ENCODE measurements at regions not wholly inside any gene's neighbourhood (a gene's known extent, or its start where the extent isn't known, plus 50 kb on each side); places are given as distances from the start of the nearest gene placed in this dataset.

GRCh38 chr9:118954857-118955256 is 414.4 kb downstream of the BRINP1 start:
- DNase-seq: no peak
- intact Hi-C loops (cut with DNase I): no loop called here
- no peaks in the 10 kb centered on the region for H3K36me3 ChIP-seq
- H3K4me3 ChIP-seq: no peak overlapping the region
- WGBS, 2 donors: 55 to 57% methylated on average over 2 of the region's 2 CpGs
- H3K27me3 ChIP-seq: no peaks in the 10 kb centered on the region
- H3K27ac ChIP-seq: no peak overlapping the region
- H3K9me3 ChIP-seq: no peaks in the 10 kb centered on the region
- no peaks in the 10 kb centered on the region for H3K4me1 ChIP-seq
- TF ChIP-seq, protein P1, sequence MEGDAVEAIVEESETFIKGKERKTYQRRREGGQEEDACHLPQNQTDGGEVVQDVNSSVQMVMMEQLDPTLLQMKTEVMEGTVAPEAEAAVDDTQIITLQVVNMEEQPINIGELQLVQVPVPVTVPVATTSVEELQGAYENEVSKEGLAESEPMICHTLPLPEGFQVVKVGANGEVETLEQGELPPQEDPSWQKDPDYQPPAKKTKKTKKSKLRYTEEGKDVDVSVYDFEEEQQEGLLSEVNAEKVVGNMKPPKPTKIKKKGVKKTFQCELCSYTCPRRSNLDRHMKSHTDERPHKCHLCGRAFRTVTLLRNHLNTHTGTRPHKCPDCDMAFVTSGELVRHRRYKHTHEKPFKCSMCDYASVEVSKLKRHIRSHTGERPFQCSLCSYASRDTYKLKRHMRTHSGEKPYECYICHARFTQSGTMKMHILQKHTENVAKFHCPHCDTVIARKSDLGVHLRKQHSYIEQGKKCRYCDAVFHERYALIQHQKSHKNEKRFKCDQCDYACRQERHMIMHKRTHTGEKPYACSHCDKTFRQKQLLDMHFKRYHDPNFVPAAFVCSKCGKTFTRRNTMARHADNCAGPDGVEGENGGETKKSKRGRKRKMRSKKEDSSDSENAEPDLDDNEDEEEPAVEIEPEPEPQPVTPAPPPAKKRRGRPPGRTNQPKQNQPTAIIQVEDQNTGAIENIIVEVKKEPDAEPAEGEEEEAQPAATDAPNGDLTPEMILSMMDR (IDR thresholded peaks at IDR 0.05): no peak
- TF ChIP-seq POLR2A (IDR thresholded peaks at IDR 0.05): no peak

DNA sequence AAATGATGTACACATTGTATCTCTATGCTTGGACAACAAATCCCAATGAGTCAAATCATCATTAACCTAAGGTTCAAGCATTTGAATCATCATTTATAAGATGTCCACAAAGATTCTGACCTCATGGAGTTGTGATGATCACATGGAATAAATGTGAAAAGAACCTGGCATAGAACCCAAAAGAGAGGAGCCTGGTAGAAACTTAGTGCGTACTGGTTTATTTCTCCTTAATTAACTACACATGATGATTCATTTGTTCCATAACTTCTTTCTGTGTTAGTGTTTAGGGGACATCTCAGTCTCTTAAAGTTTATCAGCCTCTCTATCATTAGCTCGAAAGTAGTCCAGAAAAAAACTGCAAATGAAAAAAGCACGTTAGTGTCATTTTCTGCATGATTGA is 411.6 kb downstream of the BRINP1 start:
- Histone ChIP-seq H3K4me3 (no peak overlapping the region), H3K4me1 (no peaks in the 10 kb centered on the region), H3K36me3 (no peaks in the 10 kb centered on the region), H3K27me3 (no peaks in the 10 kb centered on the region), H3K9me3 (no peaks in the 10 kb centered on the region), H3K27ac (no peak overlapping the region)
- TF ChIP-seq, protein P1 (IDR thresholded peaks at IDR 0.05): no peak
- no peak for TF ChIP-seq POLR2A (IDR thresholded peaks at IDR 0.05)
- 57 to 70% methylated on average over 3 of the region's 3 CpGs for WGBS, 2 donors
- no peak for DNase-seq
- intact Hi-C loops (cut with DNase I): no loop called here

- Histone ChIP-seq H3K27me3 (no peaks in the 10 kb centered on the region), H3K9me3 (no peaks in the 10 kb centered on the region), H3K4me3 (no peak overlapping the region), H3K27ac (no peak overlapping the region), H3K36me3 (no peaks in the 10 kb centered on the region), H3K4me1 (no peaks in the 10 kb centered on the region)
- DNase-seq: no peak
- 55 to 77% methylated on average over 5 of the region's 5 CpGs for WGBS, 2 donors
- TF ChIP-seq, protein P1 (IDR thresholded peaks at IDR 0.05): no peak
- no peak for TF ChIP-seq POLR2A (IDR thresholded peaks at IDR 0.05)
- intact Hi-C loops (cut with DNase I): no loop called here
These were observed 409.9 kb downstream of the BRINP1 start for GRCh38 chr9:118959366-118959765.

- 0 to 9% methylated on average over 1 of the region's 1 CpG for WGBS, 2 donors
- no peak overlapping the region for H3K4me3 ChIP-seq
- H3K27ac ChIP-seq: no peak overlapping the region
- H3K36me3 ChIP-seq: no peaks in the 10 kb centered on the region
- H3K9me3 ChIP-seq: no peaks in the 10 kb centered on the region
- TF ChIP-seq POLR2A (IDR thresholded peaks at IDR 0.05): no peak
- TF ChIP-seq, protein P1 (IDR thresholded peaks at IDR 0.05): no peak
- no peak for DNase-seq
- no peaks in the 10 kb centered on the region for H3K4me1 ChIP-seq
- intact Hi-C loops (cut with DNase I): loop anchor here (10.0 kb wide), 1 partner anchor 57 kb away; no protein-coding TSS in a partner anchor
- no peaks in the 10 kb centered on the region for H3K27me3 ChIP-seq
These were observed 407.4 kb downstream of the BRINP1 start for GRCh38 chr9:118961857-118962256.

- intact Hi-C loops (cut with DNase I): loop anchor here (10.0 kb wide), 1 partner anchor 58 kb away; no protein-coding TSS in a partner anchor
- Histone ChIP-seq H3K9me3 (no peaks in the 10 kb centered on the region), H3K36me3 (no peaks in the 10 kb centered on the region), H3K27me3 (no peaks in the 10 kb centered on the region), H3K4me3 (no peak overlapping the region), H3K27ac (no peak overlapping the region), H3K4me1 (no peaks in the 10 kb centered on the region)
- no peak for DNase-seq
- 43 to 53% methylated on average over 3 of the region's 3 CpGs for WGBS, 2 donors
- no peak for TF ChIP-seq POLR2A (IDR thresholded peaks at IDR 0.05)
- TF ChIP-seq, protein P1 (IDR thresholded peaks at IDR 0.05): no peak
These were observed 406.8 kb downstream of the BRINP1 start for GRCh38 chr9:118962426-118962825.
